OCI-LY1 (cell line): ENCODE measurements at regions not wholly inside any gene's neighbourhood (a gene's known extent, or its start where the extent isn't known, plus 50 kb on each side); places are given as distances from the start of the nearest gene placed in this dataset.

Experiments
- CTCF ChIP-seq: fragments of 200-600 bp; sonication (generic), shearing (Covaris generic); IDR thresholded peaks from 2 replicates; pipeline ENCODE4 v1.5.1; 2017; ENCODE audit warnings: mild to moderate bottlenecking, antibody characterized with exemption, low read length, moderate library complexity, mixed read lengths
- EZH2 ChIP-seq: fragments of 200-600 bp; sonication (generic), shearing (Covaris generic); IDR thresholded peaks from 2 replicates; pipeline ENCODE4 v1.8.0; 2017; ENCODE audit warnings: borderline replicate concordance, mixed run types, mild to moderate bottlenecking, antibody characterized with exemption, low read length, moderate library complexity, mixed read lengths

GRCh38 chr18:43341014-43341413 lies 63.7 kb upstream of the SYT4 start:
- no peak for TF ChIP-seq CTCF
- no peak for TF ChIP-seq EZH2
